ENCODE measurements at regions not wholly inside any gene's neighbourhood (a gene's known extent, or its start where the extent isn't known, plus 50 kb on each side); places are given as distances from the start of the nearest gene placed in this dataset.

- TF ChIP-seq, protein P1, sequence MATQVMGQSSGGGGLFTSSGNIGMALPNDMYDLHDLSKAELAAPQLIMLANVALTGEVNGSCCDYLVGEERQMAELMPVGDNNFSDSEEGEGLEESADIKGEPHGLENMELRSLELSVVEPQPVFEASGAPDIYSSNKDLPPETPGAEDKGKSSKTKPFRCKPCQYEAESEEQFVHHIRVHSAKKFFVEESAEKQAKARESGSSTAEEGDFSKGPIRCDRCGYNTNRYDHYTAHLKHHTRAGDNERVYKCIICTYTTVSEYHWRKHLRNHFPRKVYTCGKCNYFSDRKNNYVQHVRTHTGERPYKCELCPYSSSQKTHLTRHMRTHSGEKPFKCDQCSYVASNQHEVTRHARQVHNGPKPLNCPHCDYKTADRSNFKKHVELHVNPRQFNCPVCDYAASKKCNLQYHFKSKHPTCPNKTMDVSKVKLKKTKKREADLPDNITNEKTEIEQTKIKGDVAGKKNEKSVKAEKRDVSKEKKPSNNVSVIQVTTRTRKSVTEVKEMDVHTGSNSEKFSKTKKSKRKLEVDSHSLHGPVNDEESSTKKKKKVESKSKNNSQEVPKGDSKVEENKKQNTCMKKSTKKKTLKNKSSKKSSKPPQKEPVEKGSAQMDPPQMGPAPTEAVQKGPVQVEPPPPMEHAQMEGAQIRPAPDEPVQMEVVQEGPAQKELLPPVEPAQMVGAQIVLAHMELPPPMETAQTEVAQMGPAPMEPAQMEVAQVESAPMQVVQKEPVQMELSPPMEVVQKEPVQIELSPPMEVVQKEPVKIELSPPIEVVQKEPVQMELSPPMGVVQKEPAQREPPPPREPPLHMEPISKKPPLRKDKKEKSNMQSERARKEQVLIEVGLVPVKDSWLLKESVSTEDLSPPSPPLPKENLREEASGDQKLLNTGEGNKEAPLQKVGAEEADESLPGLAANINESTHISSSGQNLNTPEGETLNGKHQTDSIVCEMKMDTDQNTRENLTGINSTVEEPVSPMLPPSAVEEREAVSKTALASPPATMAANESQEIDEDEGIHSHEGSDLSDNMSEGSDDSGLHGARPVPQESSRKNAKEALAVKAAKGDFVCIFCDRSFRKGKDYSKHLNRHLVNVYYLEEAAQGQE (IDR thresholded peaks at IDR 0.05; ENCODE audit: low read depth) = no peak
- TF ChIP-seq EGR1 (IDR thresholded peaks at IDR 0.05; ENCODE audit: low read depth) (no peak), SRF (IDR thresholded peaks at IDR 0.05; ENCODE audit: low read depth) (no peak), POLR2A (IDR thresholded peaks at IDR 0.05; ENCODE audit: borderline replicate concordance, extremely low read depth, insufficient read depth, insufficient read length) (no peak), ZFX (IDR thresholded peaks at IDR 0.05) (no peak)
These were observed 98.5 kb upstream of the CCDC80 start (continued) for GRCh38 chr3:112739252-112739965.

DNA sequence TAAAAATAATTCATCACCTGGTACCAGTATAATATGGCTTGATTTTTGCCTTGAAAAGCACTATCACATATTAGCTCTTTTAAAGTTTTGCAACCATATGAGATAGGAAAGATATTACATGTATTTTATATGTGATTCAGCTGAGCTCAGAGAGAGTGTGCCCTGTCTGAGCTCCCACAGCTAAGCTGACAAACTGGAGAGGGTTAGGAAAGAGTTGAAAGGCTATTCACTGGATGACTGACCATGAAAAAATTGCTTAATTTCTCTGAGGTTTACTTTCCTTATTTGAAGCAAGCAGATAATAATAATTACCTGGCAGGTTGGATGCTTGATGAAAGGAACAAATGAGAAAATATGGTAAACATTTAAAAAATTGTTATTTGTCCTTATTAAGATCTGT lies 97.4 kb upstream of the CCDC80 start:
- ChIA-PET RAD21 (ENCODE audit: low non-redundant PET in 1 of 2, low total read pairs in 2 of 2, uncharacterized antibody in 2 of 2, unreplicated experiment in 2 of 2) (no interaction called here), CTCF (interaction anchor here (0.9 kb wide), 1 partner anchor 75 kb away, joined by 3 read pairs; no protein-coding TSS in a partner anchor), POLR2A (no interaction called here)
- no peak overlapping the region for H2AFZ ChIP-seq (ENCODE audit: low read depth, low read length, poor library complexity, severe bottlenecking)
- no peaks in the 10 kb centered on the region for H3K79me2 ChIP-seq (ENCODE audit: insufficient read depth, low read length)
- no peak overlapping the region for H3K4me3 ChIP-seq (replicated peaks in 1 of 2; ENCODE audit: low read depth in 1 of 2, low read length in 2 of 2)
- no peak for DNase-seq (ENCODE audit: low read depth, low spot score)
- no peak overlapping the region for H3K9ac ChIP-seq (ENCODE audit: low read length)
- peaks cover 0 to 7% of the 10 kb centered on the region in 2 experiments; a peak in 2 of 4 replicates for H3K4me1 ChIP-seq (ENCODE audit: control insufficient read depth in 1 of 2, insufficient read depth in 2 of 2, low read length in 2 of 2)
- no peaks in the 10 kb centered on the region for H4K20me1 ChIP-seq (ENCODE audit: insufficient read depth)
- ATAC-seq = no peak
- H3K9me3 ChIP-seq (ENCODE audit: control insufficient read depth in 1 of 2, insufficient read depth in 1 of 2, low read depth in 1 of 2, low read length in 2 of 2) = no peaks in the 10 kb centered on the region
- BruUV-seq (replicated peaks) = no TSS peak
- intact Hi-C loops (cut with micrococcal nuclease) = no loop called here
- H3K27me3 ChIP-seq (ENCODE audit: insufficient read depth, low read length) = no peaks in the 10 kb centered on the region
- no peaks in the 10 kb centered on the region for H3K9me2 ChIP-seq (ENCODE audit: insufficient read depth)
- no peaks in the 10 kb centered on the region for H3K36me3 ChIP-seq (ENCODE audit: control insufficient read depth in 1 of 2, insufficient read depth in 2 of 2, low read length in 2 of 2)
- no peak for TF ChIP-seq JUND (IDR thresholded peaks at IDR 0.05)
- no peak for TF ChIP-seq ZFX (IDR thresholded peaks at IDR 0.05)
- TF ChIP-seq POLR2AphosphoS5 (IDR thresholded peaks at IDR 0.05; ENCODE audit: low read depth, low read length) = no peak
- no peak for TF ChIP-seq ATF3 (IDR thresholded peaks at IDR 0.05)
- TF ChIP-seq SRF (IDR thresholded peaks at IDR 0.05; ENCODE audit: low read depth) = no peak
- no peak for TF ChIP-seq CTCF (IDR thresholded peaks at IDR 0.05 in 2 of 3, conservative IDR thresholded peaks at IDR 0.05 in 1 of 3; ENCODE audit: borderline replicate concordance in 1 of 3, insufficient read depth in 1 of 3, low read depth in 2 of 3, low read length in 2 of 3)
- no peak for TF ChIP-seq ZNF274 (IDR thresholded peaks at IDR 0.05; ENCODE audit: low read depth, low read length)
- H3K4me2 ChIP-seq (ENCODE audit: low read length) = no peak overlapping the region
- H3K27ac ChIP-seq (ENCODE audit: low read depth, low read length) = no peak overlapping the region
